ENCODE measurements at regions not wholly inside any gene's neighbourhood (a gene's known extent, or its start where the extent isn't known, plus 50 kb on each side); places are given as distances from the start of the nearest gene placed in this dataset.

GRCh38 chr5:51821697-51822096 is 438.4 kb downstream of the ISL1 start:
- no peaks in the 10 kb centered on the region for H3K36me3 ChIP-seq
- no peak for DNase-seq
- TF ChIP-seq, protein P1, sequence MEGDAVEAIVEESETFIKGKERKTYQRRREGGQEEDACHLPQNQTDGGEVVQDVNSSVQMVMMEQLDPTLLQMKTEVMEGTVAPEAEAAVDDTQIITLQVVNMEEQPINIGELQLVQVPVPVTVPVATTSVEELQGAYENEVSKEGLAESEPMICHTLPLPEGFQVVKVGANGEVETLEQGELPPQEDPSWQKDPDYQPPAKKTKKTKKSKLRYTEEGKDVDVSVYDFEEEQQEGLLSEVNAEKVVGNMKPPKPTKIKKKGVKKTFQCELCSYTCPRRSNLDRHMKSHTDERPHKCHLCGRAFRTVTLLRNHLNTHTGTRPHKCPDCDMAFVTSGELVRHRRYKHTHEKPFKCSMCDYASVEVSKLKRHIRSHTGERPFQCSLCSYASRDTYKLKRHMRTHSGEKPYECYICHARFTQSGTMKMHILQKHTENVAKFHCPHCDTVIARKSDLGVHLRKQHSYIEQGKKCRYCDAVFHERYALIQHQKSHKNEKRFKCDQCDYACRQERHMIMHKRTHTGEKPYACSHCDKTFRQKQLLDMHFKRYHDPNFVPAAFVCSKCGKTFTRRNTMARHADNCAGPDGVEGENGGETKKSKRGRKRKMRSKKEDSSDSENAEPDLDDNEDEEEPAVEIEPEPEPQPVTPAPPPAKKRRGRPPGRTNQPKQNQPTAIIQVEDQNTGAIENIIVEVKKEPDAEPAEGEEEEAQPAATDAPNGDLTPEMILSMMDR (IDR thresholded peaks at IDR 0.05) = no peak
- TF ChIP-seq POLR2A (IDR thresholded peaks at IDR 0.05) = no peak
- H3K27me3 ChIP-seq = no peaks in the 10 kb centered on the region
- H3K4me1 ChIP-seq = no peaks in the 10 kb centered on the region
- no peaks in the 10 kb centered on the region for H3K9me3 ChIP-seq
- no peak overlapping the region for H3K27ac ChIP-seq
- no peak overlapping the region for H3K4me3 ChIP-seq

DNA sequence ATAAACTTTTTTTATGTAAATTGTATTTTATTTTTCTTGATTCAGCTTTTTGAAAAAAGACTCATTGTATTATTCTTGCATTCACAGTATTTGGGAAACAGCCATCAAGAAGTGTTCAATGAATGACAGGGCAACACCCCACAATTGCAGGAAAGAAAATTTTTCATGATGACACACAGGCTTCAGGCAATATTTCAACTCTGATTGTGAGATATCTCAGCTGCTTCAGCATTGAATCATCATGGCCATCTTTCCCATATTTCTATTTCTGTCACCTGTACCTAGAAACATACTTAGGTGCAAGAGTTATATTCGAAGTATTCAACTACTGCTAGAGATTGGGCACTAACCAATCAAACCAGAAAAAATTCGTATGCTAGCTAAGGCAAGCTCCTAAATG is 446.0 kb downstream of the ISL1 start:
- DNase-seq = no peak
- H3K4me3 ChIP-seq = no peak overlapping the region
- TF ChIP-seq, protein P1 (IDR thresholded peaks at IDR 0.05) = no peak
- TF ChIP-seq POLR2A (IDR thresholded peaks at IDR 0.05) = no peak
- no peaks in the 10 kb centered on the region for H3K9me3 ChIP-seq
- no peak overlapping the region for H3K27ac ChIP-seq
- no peaks in the 10 kb centered on the region for H3K36me3 ChIP-seq
- H3K27me3 ChIP-seq = no peaks in the 10 kb centered on the region
- H3K4me1 ChIP-seq = no peaks in the 10 kb centered on the region

DNA sequence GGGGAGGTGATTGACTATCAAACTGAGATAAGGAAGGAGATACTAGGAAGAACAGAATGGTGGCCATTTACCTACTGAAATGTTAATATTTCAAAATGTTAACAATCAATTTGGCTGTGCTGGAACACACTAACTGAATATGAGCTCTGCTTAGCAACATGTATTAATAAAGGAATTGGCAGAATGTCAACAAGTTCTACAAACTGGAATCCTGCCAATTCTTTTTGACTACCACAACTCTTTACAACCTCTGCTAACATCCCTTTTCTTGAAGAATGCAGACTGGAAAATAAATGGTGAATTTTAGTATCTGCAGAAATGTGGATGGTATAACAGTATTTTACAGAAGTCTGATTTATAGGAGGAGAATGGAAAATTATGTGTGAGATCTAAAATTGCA is 446.4 kb downstream of the ISL1 start:
- no peaks in the 10 kb centered on the region for H3K9me3 ChIP-seq
- H3K27me3 ChIP-seq = no peaks in the 10 kb centered on the region
- H3K36me3 ChIP-seq = no peaks in the 10 kb centered on the region
- no peak overlapping the region for H3K4me3 ChIP-seq
- TF ChIP-seq POLR2A (IDR thresholded peaks at IDR 0.05) = no peak
- no peak overlapping the region for H3K27ac ChIP-seq
- no peaks in the 10 kb centered on the region for H3K4me1 ChIP-seq
- no peak for DNase-seq

GRCh38 chr5:51832934-51833470 is 449.8 kb downstream of the ISL1 start:
- DNase-seq = no peak
- H3K27me3 ChIP-seq = no peaks in the 10 kb centered on the region
- no peak for TF ChIP-seq POLR2A (IDR thresholded peaks at IDR 0.05)
- TF ChIP-seq, protein P1 (IDR thresholded peaks at IDR 0.05) = no peak
- H3K4me3 ChIP-seq = no peak overlapping the region
- no peaks in the 10 kb centered on the region for H3K9me3 ChIP-seq
- H3K36me3 ChIP-seq = no peaks in the 10 kb centered on the region
- H3K4me1 ChIP-seq = no peaks in the 10 kb centered on the region
- H3K27ac ChIP-seq = no peak overlapping the region

- Histone ChIP-seq H3K27me3 (no peaks in the 10 kb centered on the region), H3K27ac (no peak overlapping the region), H3K36me3 (no peaks in the 10 kb centered on the region), H3K9me3 (no peaks in the 10 kb centered on the region), H3K4me1 (no peaks in the 10 kb centered on the region), H3K4me3 (no peak overlapping the region)
- TF ChIP-seq, protein P1 (IDR thresholded peaks at IDR 0.05) = no peak
- no peak for TF ChIP-seq POLR2A (IDR thresholded peaks at IDR 0.05)
- DNase-seq = no peak
Observed at GRCh38 chr5:51838459-51838858, 455.2 kb downstream of the ISL1 start.

GRCh38 chr5:51843893-51844292 is 460.6 kb downstream of the ISL1 start:
- Histone ChIP-seq H3K36me3 (no peaks in the 10 kb centered on the region), H3K27ac (no peak overlapping the region), H3K4me1 (no peaks in the 10 kb centered on the region), H3K4me3 (no peak overlapping the region), H3K27me3 (no peaks in the 10 kb centered on the region), H3K9me3 (no peaks in the 10 kb centered on the region)
- DNase-seq = no peak
- TF ChIP-seq POLR2A (IDR thresholded peaks at IDR 0.05) = no peak
- TF ChIP-seq, protein P1 (IDR thresholded peaks at IDR 0.05) = no peak
